Brain microvascular endothelial cell (primary cell): ENCODE measurements at regions not wholly inside any gene's neighbourhood (a gene's known extent, or its start where the extent isn't known, plus 50 kb on each side); places are given as distances from the start of the nearest gene placed in this dataset.
A peak's percentile ranks its signal among the peaks of the same experiment; 100 is the strongest.

Source experiments
- DNase-seq: peaks from one replicate; pipeline ENCODE4 v3.0.0-alpha.2; 2020
- H3K27ac ChIP-seq: fragments of 250-450 bp; sonication (Bioruptor Pico); 2 replicates; pipeline ENCODE4 v1.5.1; 2020; ENCODE audit warnings: mild to moderate bottlenecking, moderate library complexity
- H3K27me3 ChIP-seq: fragments of 250-450 bp; sonication (Bioruptor Pico); replicated peaks from 2 replicates; pipeline ENCODE4 v1.5.1; 2020; ENCODE audit warnings: mild to moderate bottlenecking
- H3K36me3 ChIP-seq: fragments of 250-450 bp; sonication (Bioruptor Pico); replicated peaks from 2 replicates; pipeline ENCODE4 v1.5.1; 2020; ENCODE audit warnings: mild to moderate bottlenecking
- H3K4me3 ChIP-seq: 2 replicates; pipeline ENCODE4 v1.5.1; 2011; ENCODE audit warnings: low read depth, mild to moderate bottlenecking, control low read depth, low read length, moderate library complexity
- CTCF ChIP-seq: IDR thresholded peaks from 2 replicates; pipeline ENCODE4 v1.5.1; 2011; ENCODE audit warnings: low read depth, mild to moderate bottlenecking, moderate library complexity, low read length, control low read depth, inconsistent platforms; ENCODE audit errors: missing control alignments
- in situ Hi-C: cut with HindIII; loops from 2 replicates; pipeline ENCODE4 v1.10.0; 2017; ENCODE audit warnings: low sequenced_read_pairs, low pct_ligation_motif_present

GRCh38 chr4:136112116-136112515 lies 1420.2 kb downstream of the PCDH18 start:
- H3K36me3 ChIP-seq = no peaks in the 10 kb centered on the region
- no peak overlapping the region for H3K27ac ChIP-seq
- TF ChIP-seq CTCF = no peak
- in situ Hi-C loops = no loop called here
- no peak overlapping the region for H3K4me3 ChIP-seq
- no peak for DNase-seq
- no peaks in the 10 kb centered on the region for H3K27me3 ChIP-seq

GRCh38 chr4:136106753-136107152 lies 1425.5 kb downstream of the PCDH18 start:
- in situ Hi-C loops = no loop called here
- DNase-seq = no peak

GRCh38 chr4:136103616-136104015 lies 1428.7 kb downstream of the PCDH18 start:
- Histone ChIP-seq H3K36me3 (no peaks in the 10 kb centered on the region), H3K27me3 (no peaks in the 10 kb centered on the region), H3K4me3 (no peak overlapping the region), H3K27ac (no peak overlapping the region)
- peak; percentile 25 for DNase-seq
- in situ Hi-C loops = no loop called here
- no peak for TF ChIP-seq CTCF

More at GRCh38 chr4:136106753-136107152, 1425.5 kb downstream of the PCDH18 start:
- no peak overlapping the region for H3K4me3 ChIP-seq
- no peak overlapping the region for H3K27ac ChIP-seq
- no peak for TF ChIP-seq CTCF
- no peaks in the 10 kb centered on the region for H3K27me3 ChIP-seq
- H3K36me3 ChIP-seq = no peaks in the 10 kb centered on the region

- H3K27ac ChIP-seq = no peak overlapping the region
- no peaks in the 10 kb centered on the region for H3K27me3 ChIP-seq
- in situ Hi-C loops = no loop called here
- no peak overlapping the region for H3K4me3 ChIP-seq
- no peak for TF ChIP-seq CTCF
- DNase-seq = no peak
- H3K36me3 ChIP-seq = no peaks in the 10 kb centered on the region
Measured at GRCh38 chr4:136097676-136098075, 1434.6 kb downstream of the PCDH18 start.

GRCh38 chr4:136088211-136088867 lies 1444.0 kb downstream of the PCDH18 start:
- Histone ChIP-seq H3K36me3 (no peaks in the 10 kb centered on the region), H3K27ac (no peak overlapping the region), H3K4me3 (no peak overlapping the region), H3K27me3 (no peaks in the 10 kb centered on the region)
- no peak for TF ChIP-seq CTCF
- DNase-seq = no peak
- in situ Hi-C loops = no loop called here

GRCh38 chr4:136078976-136079375 lies 1453.3 kb downstream of the PCDH18 start:
- peak; percentile 29 for DNase-seq
- Histone ChIP-seq H3K27me3 (no peaks in the 10 kb centered on the region), H3K4me3 (no peak overlapping the region), H3K27ac (no peak overlapping the region), H3K36me3 (no peaks in the 10 kb centered on the region)
- TF ChIP-seq CTCF = no peak
- in situ Hi-C loops = no loop called here
